Fibroblast of lung (primary cell): ENCODE measurements at regions not wholly inside any gene's neighbourhood (a gene's known extent, or its start where the extent isn't known, plus 50 kb on each side); places are given as distances from the start of the nearest gene placed in this dataset.

Experiments
- DNase-seq, 2 donors: peaks; one replicate each; pipeline versions ENCODE4 v3.0.0 to v3.0.0-alpha.2; 2010; ENCODE audit warnings: low read depth in 2 of 2
- H2AFZ ChIP-seq: 2 replicates; pipeline ENCODE4 v1.5.1; 2012; ENCODE audit warnings: low read length, control low read depth, inconsistent platforms
- H3K27ac ChIP-seq: 2 replicates; pipeline ENCODE4 v1.5.1; 2011; ENCODE audit warnings: low read length, control low read depth; ENCODE audit not compliant: insufficient read depth
- H3K27me3 ChIP-seq: 2 replicates; pipeline ENCODE4 v1.5.1; 2011; ENCODE audit warnings: mild to moderate bottlenecking, low read length; ENCODE audit not compliant: control insufficient read depth, insufficient read depth
- H3K36me3 ChIP-seq: 2 replicates; pipeline ENCODE4 v1.5.1; 2011; ENCODE audit warnings: low read length; ENCODE audit not compliant: control insufficient read depth, insufficient read depth
- H3K4me1 ChIP-seq: 2 replicates; pipeline ENCODE4 v1.5.1; 2011; ENCODE audit warnings: low read length; ENCODE audit not compliant: control insufficient read depth, insufficient read depth; ENCODE audit errors: extremely low read depth
- H3K4me2 ChIP-seq: 2 replicates; pipeline ENCODE4 v1.5.1; 2011; ENCODE audit warnings: low read length, control low read depth; ENCODE audit not compliant: insufficient read depth; ENCODE audit errors: extremely low read depth
- H3K4me3 ChIP-seq, 4 experiments: fragments of 200-600 bp in 1 of 4; sonication (generic) in 1 of 4; replicated peaks in 1 of 4; 2 replicates each; pipeline ENCODE4 v1.5.1; 2011 to 2016; ENCODE audit warnings: low read length in 4 of 4, low read depth in 3 of 4, mild to moderate bottlenecking in 3 of 4, control low read depth in 2 of 4, inconsistent platforms in 1 of 4, mixed read lengths in 1 of 4; ENCODE audit not compliant: insufficient read depth in 1 of 4; ENCODE audit errors: control extremely low read depth in 1 of 4
- H3K79me2 ChIP-seq: 2 replicates; pipeline ENCODE4 v1.5.1; 2012; ENCODE audit warnings: mild to moderate bottlenecking, low read length, inconsistent platforms; ENCODE audit not compliant: control insufficient read depth, insufficient read depth
- H3K9ac ChIP-seq: 2 replicates; pipeline ENCODE4 v1.5.1; 2011; ENCODE audit warnings: mild to moderate bottlenecking, low read length, control low read depth; ENCODE audit not compliant: insufficient read depth
- H3K9me3 ChIP-seq: 2 replicates; pipeline ENCODE4 v1.5.1; 2012; ENCODE audit warnings: low read depth, low read length; ENCODE audit not compliant: control insufficient read depth, insufficient read depth
- H4K20me1 ChIP-seq: 2 replicates; pipeline ENCODE4 v1.5.1; 2011; ENCODE audit warnings: low read length; ENCODE audit not compliant: control insufficient read depth, insufficient read depth; ENCODE audit errors: extremely low read depth
- EZH2 ChIP-seq: IDR thresholded peaks from 2 replicates; pipeline ENCODE4 v1.5.1; 2012; ENCODE audit warnings: low read length, control low read depth, mild to moderate bottlenecking; ENCODE audit errors: missing control alignments
- TF ChIP-seq, protein P1 (sequence below), 2 donors: IDR thresholded peaks in 1 of 2; conservative IDR thresholded peaks in 1 of 2; 1 replicate in 1 of 2; 2 replicates in 1 of 2; pipeline ENCODE4 v1.5.1; 2011 to 2012; ENCODE audit warnings: low read length in 2 of 2, control low read depth in 1 of 2, inconsistent platforms in 1 of 2, low read depth in 1 of 2, mild to moderate bottlenecking in 1 of 2

DNA sequence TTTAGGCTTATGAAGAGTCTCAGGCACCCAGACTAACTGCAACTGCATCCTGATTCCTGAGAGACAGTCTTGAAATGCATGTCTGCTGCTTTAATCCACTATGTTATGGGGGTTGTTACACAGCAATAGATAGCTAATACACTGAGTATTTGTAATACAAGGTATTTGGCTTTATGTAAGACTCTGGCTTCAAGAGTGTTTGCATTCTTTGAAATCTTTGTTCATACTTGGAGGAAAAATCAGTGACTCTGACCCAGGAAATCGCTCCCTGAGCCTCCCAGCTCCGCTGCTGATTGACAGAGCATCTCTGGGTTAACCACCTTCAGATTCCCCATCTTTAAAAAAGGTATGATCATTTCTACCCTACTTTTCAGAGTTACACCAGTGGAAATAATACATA lies 133.9 kb downstream of the MTPAP start:
- no peaks in the 10 kb centered on the region for H3K79me2 ChIP-seq
- H3K4me3 ChIP-seq, result no peak overlapping the region
- TF ChIP-seq, protein P1, sequence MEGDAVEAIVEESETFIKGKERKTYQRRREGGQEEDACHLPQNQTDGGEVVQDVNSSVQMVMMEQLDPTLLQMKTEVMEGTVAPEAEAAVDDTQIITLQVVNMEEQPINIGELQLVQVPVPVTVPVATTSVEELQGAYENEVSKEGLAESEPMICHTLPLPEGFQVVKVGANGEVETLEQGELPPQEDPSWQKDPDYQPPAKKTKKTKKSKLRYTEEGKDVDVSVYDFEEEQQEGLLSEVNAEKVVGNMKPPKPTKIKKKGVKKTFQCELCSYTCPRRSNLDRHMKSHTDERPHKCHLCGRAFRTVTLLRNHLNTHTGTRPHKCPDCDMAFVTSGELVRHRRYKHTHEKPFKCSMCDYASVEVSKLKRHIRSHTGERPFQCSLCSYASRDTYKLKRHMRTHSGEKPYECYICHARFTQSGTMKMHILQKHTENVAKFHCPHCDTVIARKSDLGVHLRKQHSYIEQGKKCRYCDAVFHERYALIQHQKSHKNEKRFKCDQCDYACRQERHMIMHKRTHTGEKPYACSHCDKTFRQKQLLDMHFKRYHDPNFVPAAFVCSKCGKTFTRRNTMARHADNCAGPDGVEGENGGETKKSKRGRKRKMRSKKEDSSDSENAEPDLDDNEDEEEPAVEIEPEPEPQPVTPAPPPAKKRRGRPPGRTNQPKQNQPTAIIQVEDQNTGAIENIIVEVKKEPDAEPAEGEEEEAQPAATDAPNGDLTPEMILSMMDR (conservative IDR thresholded peaks at IDR 0.05 in 1 of 2, IDR thresholded peaks at IDR 0.05 in 1 of 2; ENCODE audit: low read depth in 1 of 2, low read length in 2 of 2), result no peak
- TF ChIP-seq EZH2, result no peak
- H3K4me2 ChIP-seq, result no peak overlapping the region
- H3K9ac ChIP-seq, result no peak overlapping the region
- H3K36me3 ChIP-seq, result no peaks in the 10 kb centered on the region
- H3K9me3 ChIP-seq, result no peaks in the 10 kb centered on the region
- H2AFZ ChIP-seq, result no peak overlapping the region
- peaks cover 4% of the 10 kb centered on the region for H3K27me3 ChIP-seq
- H3K27ac ChIP-seq, result no peak overlapping the region
- peaks cover 3% of the 10 kb centered on the region for H3K4me1 ChIP-seq
- no peaks in the 10 kb centered on the region for H4K20me1 ChIP-seq
- peak in 1 of 2 donors; percentile 37 for DNase-seq

DNA sequence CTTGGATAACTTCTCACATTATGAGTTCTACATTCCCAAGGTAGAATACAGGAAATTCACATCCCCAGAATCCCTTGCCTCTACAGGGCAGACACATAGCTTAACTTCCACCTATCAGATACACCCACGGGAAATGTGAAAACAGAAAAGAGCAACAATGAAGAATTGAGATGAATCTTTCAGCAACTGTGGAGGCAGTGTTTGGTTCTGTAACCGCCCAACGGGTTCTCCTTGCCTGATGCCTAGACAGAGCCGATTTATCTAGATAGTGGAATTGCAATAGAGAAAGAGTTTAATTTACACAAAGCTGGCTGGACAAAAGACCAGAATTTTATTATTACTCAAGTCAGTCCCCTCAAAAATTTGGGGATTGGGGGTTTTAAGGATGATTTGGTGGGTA lies 138.8 kb downstream of the MTPAP start:
- H3K79me2 ChIP-seq, result no peaks in the 10 kb centered on the region
- no peaks in the 10 kb centered on the region for H3K9me3 ChIP-seq
- peaks cover 4% of the 10 kb centered on the region for H3K27me3 ChIP-seq
- H3K27ac ChIP-seq, result no peak overlapping the region
- no peak for DNase-seq
- no peak overlapping the region for H3K4me2 ChIP-seq
- no peak overlapping the region for H2AFZ ChIP-seq
- H3K4me1 ChIP-seq, result no peaks in the 10 kb centered on the region
- no peak overlapping the region for H3K9ac ChIP-seq
- no peak overlapping the region for H3K4me3 ChIP-seq
- TF ChIP-seq EZH2, result no peak
- TF ChIP-seq, protein P1 (conservative IDR thresholded peaks at IDR 0.05 in 1 of 2, IDR thresholded peaks at IDR 0.05 in 1 of 2; ENCODE audit: low read depth in 1 of 2, low read length in 2 of 2), result no peak
- no peaks in the 10 kb centered on the region for H4K20me1 ChIP-seq
- no peaks in the 10 kb centered on the region for H3K36me3 ChIP-seq

DNA sequence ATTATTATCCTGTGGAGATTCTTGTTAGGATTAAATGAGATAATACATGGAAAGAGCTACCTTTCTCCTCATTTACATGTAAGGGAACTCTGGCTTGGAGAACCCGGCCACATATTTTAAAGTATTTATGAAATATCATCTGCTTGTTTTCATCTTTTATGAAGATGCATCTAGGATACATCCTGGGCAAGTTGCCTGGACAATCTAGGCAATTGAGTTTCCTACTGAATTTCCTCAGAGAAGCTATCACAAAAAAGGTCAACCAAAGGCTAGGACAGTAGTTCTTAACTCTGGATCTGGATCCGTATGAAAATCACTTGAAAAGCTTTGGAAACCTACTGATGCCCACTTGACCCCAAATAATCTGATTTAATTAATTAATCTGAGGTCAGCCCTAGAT lies 140.7 kb downstream of the MTPAP start:
- DNase-seq, result no peak
- H3K27ac ChIP-seq, result no peak overlapping the region
- H3K36me3 ChIP-seq, result no peaks in the 10 kb centered on the region
- H2AFZ ChIP-seq, result no peak overlapping the region
- no peaks in the 10 kb centered on the region for H3K9me3 ChIP-seq
- H3K9ac ChIP-seq, result no peak overlapping the region
- no peak for TF ChIP-seq EZH2
- TF ChIP-seq, protein P1 (conservative IDR thresholded peaks at IDR 0.05 in 1 of 2, IDR thresholded peaks at IDR 0.05 in 1 of 2; ENCODE audit: low read depth in 1 of 2, low read length in 2 of 2), result no peak
- H4K20me1 ChIP-seq, result no peaks in the 10 kb centered on the region
- H3K4me3 ChIP-seq, result no peak overlapping the region
- no peak overlapping the region for H3K4me2 ChIP-seq
- no peaks in the 10 kb centered on the region for H3K4me1 ChIP-seq
- H3K27me3 ChIP-seq, result peaks cover 4% of the 10 kb centered on the region
- H3K79me2 ChIP-seq, result no peaks in the 10 kb centered on the region
